ENCODE measurements at regions not wholly inside any gene's neighbourhood (a gene's known extent, or its start where the extent isn't known, plus 50 kb on each side); places are given as distances from the start of the nearest gene placed in this dataset.
"Not testable (repeated sequence)": the region's sequence is repeated elsewhere in the genome, so short reads cannot be mapped to it uniquely, and the experiment has no call there.

DNA sequence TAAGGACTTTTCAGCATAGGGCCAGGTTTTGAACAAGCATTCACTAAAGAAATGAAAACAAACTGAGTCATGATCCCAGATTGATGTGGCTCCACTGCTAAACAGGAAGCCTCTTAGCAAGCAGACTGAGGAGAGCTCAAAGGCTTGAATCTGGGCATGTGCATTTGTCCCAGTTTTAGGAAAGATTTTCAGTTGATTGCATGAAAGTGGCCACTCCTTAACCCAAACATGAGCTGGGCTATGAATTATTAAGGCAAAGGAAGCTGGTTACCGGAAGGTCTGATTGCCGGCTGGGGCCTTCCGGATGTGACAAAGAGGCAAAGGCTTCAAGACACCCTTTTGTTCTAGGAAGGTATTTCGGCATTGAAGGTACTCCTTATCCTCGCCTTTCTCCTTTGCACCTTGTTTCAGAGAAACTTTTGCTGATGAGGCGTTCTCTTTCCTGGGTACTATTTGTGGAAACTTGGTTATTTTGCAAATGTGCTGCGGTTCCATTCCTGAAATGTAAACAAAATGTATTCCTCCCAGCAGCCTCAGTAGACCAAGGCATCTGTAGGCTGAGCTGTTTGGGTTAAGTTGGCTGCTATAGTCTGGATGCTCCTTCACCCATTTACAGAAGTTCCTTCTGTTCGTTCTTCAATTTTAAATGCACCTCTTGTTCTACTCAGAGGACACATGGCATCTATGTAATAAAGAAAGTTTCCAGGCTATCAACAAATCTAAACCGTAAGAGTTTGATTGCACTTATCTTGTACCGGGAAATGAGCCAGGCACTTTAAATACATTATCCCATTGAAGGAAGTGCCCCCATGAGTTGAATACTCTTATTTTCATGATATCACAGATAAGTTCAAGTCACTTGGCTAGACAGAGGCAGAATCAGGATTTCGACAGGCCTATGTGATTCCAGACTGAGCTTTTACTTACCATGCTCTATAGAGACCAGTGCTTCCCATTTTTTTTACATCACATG, 115.6 kb upstream of the METAP2 start:
- H3K4me1 ChIP-seq (ENCODE audit: control insufficient read depth, insufficient read depth, low read length, poor library complexity, severe bottlenecking), result peaks cover 11% of the 10 kb centered on the region
- H3K4me3 ChIP-seq (ENCODE audit: extremely low read depth, insufficient read depth, low read length, poor library complexity, severe bottlenecking), result no peak overlapping the region
- WGBS, 2 experiments (ENCODE audit: insufficient coverage in 2 of 2), result 92 to 98% methylated on average over 7 to 8 of the region's 11 CpGs
- H3K9me3 ChIP-seq (ENCODE audit: control insufficient read depth, low read length), result no peaks in the 10 kb centered on the region
- H3K27ac ChIP-seq (ENCODE audit: low read depth, low read length, severe bottlenecking), result peak overlapping the region; percentile 31
- no peaks in the 10 kb centered on the region for H3K36me3 ChIP-seq (ENCODE audit: control insufficient read depth, insufficient read depth, low read length)

DNA sequence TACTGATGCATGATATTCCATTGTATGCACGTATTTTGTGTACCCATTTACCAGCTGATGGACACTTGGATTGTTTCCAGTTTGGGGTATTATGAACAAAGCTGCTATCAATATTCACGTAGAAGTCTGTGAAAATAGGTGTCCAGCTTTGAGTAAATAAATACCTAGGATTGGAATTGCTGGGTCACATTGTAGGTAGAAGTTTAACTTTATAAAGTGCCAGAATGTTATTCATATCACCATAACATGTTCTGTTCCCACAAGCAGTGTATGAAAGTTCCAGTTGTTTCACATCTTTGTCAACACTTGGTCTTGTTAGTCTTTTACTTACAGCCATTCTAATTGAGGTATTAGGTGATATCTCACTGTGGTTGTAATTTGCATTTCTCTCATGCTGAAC, 108.0 kb upstream of the METAP2 start:
- Histone ChIP-seq H3K4me3 (ENCODE audit: extremely low read depth, insufficient read depth, low read length, poor library complexity, severe bottlenecking) (no peak overlapping the region), H3K9me3 (ENCODE audit: control insufficient read depth, low read length) (no peaks in the 10 kb centered on the region), H3K36me3 (ENCODE audit: control insufficient read depth, insufficient read depth, low read length) (no peaks in the 10 kb centered on the region), H3K4me1 (ENCODE audit: control insufficient read depth, insufficient read depth, low read length, poor library complexity, severe bottlenecking) (no peaks in the 10 kb centered on the region), H3K27ac (ENCODE audit: low read depth, low read length, severe bottlenecking) (no peak overlapping the region)
- 84 to 96% methylated on average over 2 of the region's 2 CpGs for WGBS, 2 experiments (ENCODE audit: insufficient coverage in 2 of 2)

DNA sequence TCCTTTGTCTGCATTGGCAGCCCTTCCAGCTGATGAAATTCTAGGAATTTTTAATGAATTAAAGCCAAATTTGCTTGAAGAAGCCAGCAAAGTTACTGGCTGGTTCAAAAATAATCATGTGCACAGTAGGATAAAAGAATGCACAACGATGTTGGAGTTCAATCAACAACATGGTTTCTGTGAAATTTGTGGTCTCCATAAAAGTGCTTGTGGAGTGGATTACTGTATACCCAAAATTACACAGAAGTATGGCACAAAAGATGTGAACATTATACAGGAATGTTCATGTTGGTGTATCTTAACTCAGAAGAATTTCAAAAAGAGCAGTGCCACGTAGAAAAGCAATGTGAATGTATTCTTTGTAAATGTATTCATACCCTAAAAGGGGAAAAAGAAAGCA, 105.0 kb upstream of the METAP2 start:
- Histone ChIP-seq H3K27ac (ENCODE audit: low read depth, low read length, severe bottlenecking) (no peak overlapping the region), H3K36me3 (ENCODE audit: control insufficient read depth, insufficient read depth, low read length) (no peaks in the 10 kb centered on the region)
- 60 to 80% methylated on average over 1 of the region's 2 CpGs for WGBS, 2 experiments (ENCODE audit: insufficient coverage in 2 of 2)

DNA sequence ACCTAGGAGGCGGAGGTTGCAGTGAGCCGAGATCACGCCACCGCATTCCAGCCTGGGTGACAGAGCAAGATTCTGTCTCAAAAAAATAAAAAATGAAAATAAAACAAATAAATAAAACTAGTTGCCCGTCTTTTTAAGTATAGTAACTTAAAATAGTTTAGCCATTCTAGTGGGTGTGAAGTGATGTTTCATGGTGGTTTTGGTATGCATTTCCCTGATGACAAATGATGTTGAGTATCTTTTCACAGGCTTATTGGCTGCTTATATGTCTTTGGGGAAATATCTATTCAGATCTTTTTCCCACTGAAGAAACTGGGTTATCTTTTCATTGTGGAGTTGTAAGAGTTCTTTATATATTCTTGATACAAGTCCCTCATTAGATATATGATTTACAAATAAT, 102.4 kb upstream of the METAP2 start:
- 80% methylated on average over 1 of the region's 5 CpGs; no CpG with 5 or more reads in 1 of the 2 experiments for WGBS, 2 experiments (ENCODE audit: insufficient coverage in 2 of 2)
- no peak overlapping the region for H3K4me3 ChIP-seq (ENCODE audit: extremely low read depth, insufficient read depth, low read length, poor library complexity, severe bottlenecking)
- H3K4me1 ChIP-seq (ENCODE audit: control insufficient read depth, insufficient read depth, low read length, poor library complexity, severe bottlenecking), result no peaks in the 10 kb centered on the region
- H3K27ac ChIP-seq (ENCODE audit: low read depth, low read length, severe bottlenecking), result no peak overlapping the region
- H3K9me3 ChIP-seq (ENCODE audit: control insufficient read depth, low read length), result no peaks in the 10 kb centered on the region
- H3K36me3 ChIP-seq (ENCODE audit: control insufficient read depth, insufficient read depth, low read length), result no peaks in the 10 kb centered on the region

More for the DNA sequence above, 105.0 kb upstream of the METAP2 start:
- H3K4me3 ChIP-seq (ENCODE audit: extremely low read depth, insufficient read depth, low read length, poor library complexity, severe bottlenecking), result no peak overlapping the region
- H3K4me1 ChIP-seq (ENCODE audit: control insufficient read depth, insufficient read depth, low read length, poor library complexity, severe bottlenecking), result no peaks in the 10 kb centered on the region
- H3K9me3 ChIP-seq (ENCODE audit: control insufficient read depth, low read length), result no peaks in the 10 kb centered on the region

DNA sequence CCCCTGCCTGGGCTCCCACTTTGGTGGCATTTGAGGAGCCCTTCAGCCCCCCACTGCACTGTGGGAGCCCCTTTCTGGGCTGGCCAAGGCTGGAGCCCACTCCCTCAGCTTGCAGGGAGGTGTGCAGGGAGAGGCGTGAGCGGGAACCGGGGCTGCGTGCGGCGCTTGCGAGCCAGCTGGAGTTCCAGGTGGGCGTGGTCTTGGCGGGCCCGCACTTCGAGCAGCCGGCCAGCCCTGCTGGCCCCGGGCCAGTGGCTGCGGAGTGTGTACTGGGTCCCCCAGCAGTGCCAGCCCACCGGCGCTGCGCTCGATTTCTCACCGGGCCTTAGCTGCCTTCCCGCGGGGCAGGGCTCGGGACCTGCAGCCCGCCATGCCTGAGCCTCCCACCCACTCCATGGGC, 94.5 kb upstream of the METAP2 start:
- H3K4me1 ChIP-seq (ENCODE audit: control insufficient read depth, insufficient read depth, low read length, poor library complexity, severe bottlenecking); H3K36me3 ChIP-seq (ENCODE audit: control insufficient read depth, insufficient read depth, low read length); H3K4me3 ChIP-seq (ENCODE audit: extremely low read depth, insufficient read depth, low read length, poor library complexity, severe bottlenecking); H3K27ac ChIP-seq (ENCODE audit: low read depth, low read length, severe bottlenecking); H3K9me3 ChIP-seq (ENCODE audit: control insufficient read depth, low read length): not testable (repeated sequence)
- WGBS, 2 experiments (ENCODE audit: insufficient coverage in 2 of 2), result no CpG with 5 or more reads among the region's 23 CpGs

DNA sequence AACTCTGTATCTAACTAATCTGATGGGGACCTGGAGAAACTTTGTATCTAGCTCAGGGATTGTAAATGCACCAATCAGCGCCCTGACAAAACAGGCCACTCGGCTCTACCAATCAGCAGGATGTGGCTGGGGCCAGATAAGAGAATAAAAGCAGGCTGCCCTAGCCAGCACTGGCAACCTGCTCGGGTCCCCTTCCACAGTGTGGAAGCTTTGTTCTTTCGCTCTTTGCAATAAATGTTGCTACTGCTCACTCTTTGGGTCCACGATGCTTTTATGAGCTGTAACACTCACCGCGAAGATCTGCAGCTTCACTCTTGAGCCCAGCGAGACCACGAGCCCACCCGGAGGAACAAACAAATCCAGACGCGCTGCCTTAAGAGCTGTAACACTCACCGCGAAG, 93.6 kb upstream of the METAP2 start:
- WGBS, 2 experiments (ENCODE audit: insufficient coverage in 2 of 2), result 96 to 98% methylated on average over 9 to 10 of the region's 14 CpGs
- not testable (repeated sequence) for H3K4me3 ChIP-seq (ENCODE audit: extremely low read depth, insufficient read depth, low read length, poor library complexity, severe bottlenecking); H3K27ac ChIP-seq (ENCODE audit: low read depth, low read length, severe bottlenecking); H3K9me3 ChIP-seq (ENCODE audit: control insufficient read depth, low read length); H3K36me3 ChIP-seq (ENCODE audit: control insufficient read depth, insufficient read depth, low read length); H3K4me1 ChIP-seq (ENCODE audit: control insufficient read depth, insufficient read depth, low read length, poor library complexity, severe bottlenecking)

DNA sequence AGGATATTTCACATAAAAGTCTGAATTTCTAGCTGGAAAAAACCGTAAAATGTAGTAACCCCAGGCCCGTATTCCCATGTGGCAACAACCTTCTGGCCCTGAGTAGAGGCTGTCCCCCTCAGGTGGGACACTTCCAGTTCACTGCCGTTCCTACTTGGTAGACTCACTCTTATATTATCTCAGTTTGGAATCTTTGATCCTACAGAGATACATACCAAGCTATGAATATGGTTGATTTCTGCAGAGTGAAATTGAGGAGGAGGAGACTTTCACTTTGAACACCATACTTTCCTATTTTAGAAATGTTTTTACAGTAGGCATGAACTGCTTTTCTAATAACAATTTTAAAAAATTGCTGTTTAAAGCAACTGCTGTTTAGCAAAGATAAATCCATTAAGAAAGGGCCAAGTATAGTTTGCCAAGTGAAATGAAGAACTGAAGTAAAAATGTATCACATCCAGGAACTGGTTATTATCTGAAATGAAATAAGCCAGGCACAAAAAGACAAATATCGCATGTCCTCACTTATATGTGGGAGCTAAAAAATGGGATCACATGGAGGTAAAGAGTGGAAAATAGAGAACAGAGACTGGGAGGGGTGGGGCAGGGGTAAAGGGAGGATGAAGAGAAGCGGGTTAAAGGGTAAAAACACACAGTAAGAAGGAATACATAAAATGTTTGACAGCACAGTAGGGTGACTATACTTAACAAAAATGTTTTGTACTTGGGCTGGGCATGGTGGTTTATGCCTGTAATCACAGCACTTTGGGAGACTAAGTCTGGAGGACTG, 92.8 kb upstream of the METAP2 start:
- WGBS, 2 experiments (ENCODE audit: insufficient coverage in 2 of 2), result 89 to 95% methylated on average over 3 of the region's 5 CpGs
- no peaks in the 10 kb centered on the region for H3K9me3 ChIP-seq (ENCODE audit: control insufficient read depth, low read length)

DNA sequence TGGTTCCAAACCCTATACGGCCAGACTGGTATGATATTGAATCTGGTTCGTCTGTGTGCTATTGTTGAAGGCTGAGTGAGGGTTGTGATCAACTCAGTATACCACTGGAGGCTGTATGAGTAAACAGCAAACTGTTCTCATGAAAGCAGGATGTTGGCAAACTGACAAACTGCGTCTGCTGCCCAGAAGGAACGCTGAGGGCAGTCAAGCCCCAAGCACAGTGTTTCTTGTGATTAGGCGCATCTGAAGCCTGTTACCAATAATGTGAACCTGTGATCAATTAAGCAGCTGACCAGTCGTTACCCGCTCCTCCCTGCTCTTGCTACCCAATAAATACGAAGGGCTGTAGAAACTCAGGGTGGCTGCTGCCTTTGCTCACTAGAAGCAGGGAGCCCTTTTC, 90.0 kb upstream of the METAP2 start:
- not testable (repeated sequence) for H3K36me3 ChIP-seq (ENCODE audit: control insufficient read depth, insufficient read depth, low read length); H3K27ac ChIP-seq (ENCODE audit: low read depth, low read length, severe bottlenecking); H3K4me1 ChIP-seq (ENCODE audit: control insufficient read depth, insufficient read depth, low read length, poor library complexity, severe bottlenecking); H3K9me3 ChIP-seq (ENCODE audit: control insufficient read depth, low read length); H3K4me3 ChIP-seq (ENCODE audit: extremely low read depth, insufficient read depth, low read length, poor library complexity, severe bottlenecking)
- WGBS, 2 experiments (ENCODE audit: insufficient coverage in 2 of 2), result 91 to 96% methylated on average over 6 to 8 of the region's 8 CpGs

More for the DNA sequence above, 92.8 kb upstream of the METAP2 start:
- H3K27ac ChIP-seq (ENCODE audit: low read depth, low read length, severe bottlenecking), result no peak overlapping the region
- H3K4me3 ChIP-seq (ENCODE audit: extremely low read depth, insufficient read depth, low read length, poor library complexity, severe bottlenecking), result no peak overlapping the region
- H3K4me1 ChIP-seq (ENCODE audit: control insufficient read depth, insufficient read depth, low read length, poor library complexity, severe bottlenecking), result no peaks in the 10 kb centered on the region
- H3K36me3 ChIP-seq (ENCODE audit: control insufficient read depth, insufficient read depth, low read length), result no peaks in the 10 kb centered on the region

DNA sequence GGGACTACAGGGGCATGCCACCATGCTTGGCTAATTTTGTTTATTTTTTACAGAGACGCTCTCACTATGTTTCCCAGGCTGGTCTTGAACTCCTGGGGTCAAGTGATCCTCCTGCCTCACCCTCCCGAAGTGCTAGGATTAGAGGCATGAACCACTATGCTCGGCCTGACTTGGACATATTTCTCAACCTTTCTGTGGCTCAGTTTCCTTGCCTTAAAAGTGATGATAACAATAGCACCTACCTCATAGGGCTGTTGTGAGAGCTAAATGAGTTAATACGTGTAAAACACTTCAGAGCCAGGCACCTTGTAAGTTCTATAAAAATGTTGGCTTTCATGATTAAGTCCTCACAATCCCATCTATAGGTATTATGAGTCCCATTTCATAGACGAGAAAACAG, 89.2 kb upstream of the METAP2 start:
- Histone ChIP-seq H3K36me3 (ENCODE audit: control insufficient read depth, insufficient read depth, low read length) (no peaks in the 10 kb centered on the region), H3K4me3 (ENCODE audit: extremely low read depth, insufficient read depth, low read length, poor library complexity, severe bottlenecking) (no peak overlapping the region), H3K9me3 (ENCODE audit: control insufficient read depth, low read length) (no peaks in the 10 kb centered on the region), H3K4me1 (ENCODE audit: control insufficient read depth, insufficient read depth, low read length, poor library complexity, severe bottlenecking) (no peaks in the 10 kb centered on the region), H3K27ac (ENCODE audit: low read depth, low read length, severe bottlenecking) (no peak overlapping the region)
- WGBS, 2 experiments (ENCODE audit: insufficient coverage in 2 of 2), result 93 to 100% methylated on average over 3 of the region's 5 CpGs

DNA sequence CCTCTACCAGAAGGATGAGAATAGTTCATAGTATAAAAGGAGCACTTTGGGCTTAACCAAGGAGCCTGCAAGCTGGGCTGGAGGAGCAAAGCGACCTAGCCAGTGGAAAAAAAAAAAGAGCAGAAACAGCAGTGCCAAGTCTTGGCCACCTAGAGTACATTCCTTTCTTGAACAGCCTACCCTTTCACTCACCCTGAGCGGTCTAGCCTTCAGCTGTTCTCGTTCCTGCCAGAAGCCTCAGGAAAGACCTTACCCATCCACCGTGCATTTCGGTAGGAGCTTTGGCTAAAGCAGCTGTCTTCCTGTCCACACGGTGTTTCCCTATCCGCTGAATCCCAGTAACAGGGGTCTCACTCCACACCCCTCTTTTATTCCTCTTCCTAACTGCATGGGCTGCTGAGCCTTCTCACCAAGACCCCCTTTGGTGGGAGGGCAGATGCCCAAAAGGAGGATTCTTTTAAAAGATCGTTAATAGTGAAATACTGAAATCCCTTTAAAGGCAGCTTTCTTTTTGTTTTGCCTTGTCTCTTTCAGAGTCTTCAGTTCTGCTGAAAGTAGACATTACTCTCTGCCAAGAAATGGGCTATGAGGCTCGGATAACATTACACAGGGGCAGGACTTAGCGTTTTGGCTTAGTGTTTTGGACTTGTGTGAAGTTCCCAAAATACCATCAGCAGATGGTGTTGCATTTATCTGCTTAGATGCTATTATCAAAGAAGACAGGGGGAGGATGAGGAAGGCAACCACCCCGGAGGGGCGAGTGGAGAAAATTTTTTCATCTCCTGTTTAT, 88.5 kb upstream of the METAP2 start:
- H3K9me3 ChIP-seq (ENCODE audit: control insufficient read depth, low read length), result no peaks in the 10 kb centered on the region
- no peaks in the 10 kb centered on the region for H3K36me3 ChIP-seq (ENCODE audit: control insufficient read depth, insufficient read depth, low read length)
- no peak overlapping the region for H3K27ac ChIP-seq (ENCODE audit: low read depth, low read length, severe bottlenecking)
- no peaks in the 10 kb centered on the region for H3K4me1 ChIP-seq (ENCODE audit: control insufficient read depth, insufficient read depth, low read length, poor library complexity, severe bottlenecking)
- H3K4me3 ChIP-seq (ENCODE audit: extremely low read depth, insufficient read depth, low read length, poor library complexity, severe bottlenecking), result no peak overlapping the region
- 91 to 95% methylated on average over 6 to 7 of the region's 12 CpGs for WGBS, 2 experiments (ENCODE audit: insufficient coverage in 2 of 2)

All from mesodermal cell (in vitro differentiated cells).